Neuronal stem cell (in vitro differentiated cells): ENCODE measurements at regions not wholly inside any gene's neighbourhood (a gene's known extent, or its start where the extent isn't known, plus 50 kb on each side); places are given as distances from the start of the nearest gene placed in this dataset.

Experiments used
- DNase-seq: peaks from one replicate; pipeline ENCODE4 v3.0.0-alpha.2; 2013; ENCODE audit warnings: low spot score
- H2AFZ ChIP-seq: one replicate; pipeline ENCODE4 v1.6.1; 2013; ENCODE audit warnings: mild to moderate bottlenecking, low read length, inconsistent platforms
- H2AK5ac ChIP-seq: 2 replicates; pipeline ENCODE4 v1.6.1; 2013; ENCODE audit warnings: low read depth, mild to moderate bottlenecking, inconsistent platforms, low read length, moderate library complexity, mixed read lengths
- H2BK120ac ChIP-seq: 2 replicates; pipeline ENCODE4 v1.6.1; 2013; ENCODE audit warnings: low read depth, mild to moderate bottlenecking, inconsistent platforms, low read length, moderate library complexity, mixed read lengths
- H2BK12ac ChIP-seq: one replicate; pipeline ENCODE4 v1.6.1; 2013; ENCODE audit warnings: low read length, inconsistent platforms
- H2BK15ac ChIP-seq: 2 replicates; pipeline ENCODE4 v1.6.1; 2013; ENCODE audit warnings: mild to moderate bottlenecking, low read length, inconsistent platforms, mixed read lengths
- H2BK5ac ChIP-seq: one replicate; pipeline ENCODE4 v1.6.1; 2013; ENCODE audit warnings: inconsistent platforms, mild to moderate bottlenecking, low read length, moderate library complexity
- H3K14ac ChIP-seq: one replicate; pipeline ENCODE4 v1.6.1; 2013; ENCODE audit warnings: low read length, inconsistent platforms
- H3K18ac ChIP-seq: 2 replicates; pipeline ENCODE4 v1.6.1; 2013; ENCODE audit warnings: low read length, inconsistent platforms
- H3K23ac ChIP-seq: 2 replicates; pipeline ENCODE4 v1.6.1; 2013; ENCODE audit warnings: low read depth, mild to moderate bottlenecking, mixed read lengths, low read length, inconsistent platforms; ENCODE audit not compliant: poor library complexity
- H3K27ac ChIP-seq: replicated peaks from 3 replicates; pipeline ENCODE4 v1.5.1; 2013; ENCODE audit warnings: low read length, inconsistent platforms
- H3K27me3 ChIP-seq, 3 experiments: 2 replicates each; pipeline ENCODE4 v1.6.1; 2013; ENCODE audit warnings: low read length in 3 of 3, mild to moderate bottlenecking in 2 of 3, inconsistent platforms in 1 of 3, low read depth in 1 of 3, mixed read lengths in 1 of 3, moderate library complexity in 1 of 3; ENCODE audit not compliant: control insufficient read depth in 3 of 3, insufficient read depth in 3 of 3
- H3K36me3 ChIP-seq, 2 donors: replicated peaks in 1 of 2; 2 replicates each; pipeline ENCODE4 v1.6.1; 2013; ENCODE audit warnings: low read length in 2 of 2; ENCODE audit not compliant: control insufficient read depth in 2 of 2, insufficient read depth in 2 of 2
- H3K4ac ChIP-seq: 2 replicates; pipeline ENCODE4 v1.6.1; 2013; ENCODE audit warnings: inconsistent platforms, mild to moderate bottlenecking, low read length, moderate library complexity
- H3K4me1 ChIP-seq, 2 donors: 1 replicate in 1 of 2; 2 replicates in 1 of 2; pipeline ENCODE4 v1.6.1; 2013; ENCODE audit warnings: low read length in 2 of 2, low read depth in 1 of 2; ENCODE audit not compliant: control insufficient read depth in 2 of 2, insufficient read depth in 1 of 2
- H3K4me2 ChIP-seq: one replicate; pipeline ENCODE4 v1.6.1; 2013; ENCODE audit warnings: mild to moderate bottlenecking, low read length, inconsistent platforms; ENCODE audit not compliant: insufficient read depth, poor library complexity, severe bottlenecking
- H3K4me3 ChIP-seq, 2 donors: 2 replicates each; pipeline ENCODE4 v1.5.1; 2013; ENCODE audit warnings: low read length in 2 of 2, mild to moderate bottlenecking in 2 of 2, inconsistent platforms in 1 of 2, moderate library complexity in 1 of 2
- H3K79me1 ChIP-seq: one replicate; pipeline ENCODE4 v1.6.1; 2013; ENCODE audit warnings: low read depth, mild to moderate bottlenecking, inconsistent platforms, low read length, moderate library complexity
- H3K9ac ChIP-seq: one replicate; pipeline ENCODE4 v1.6.1; 2013; ENCODE audit warnings: mild to moderate bottlenecking, low read depth, low read length, inconsistent platforms; ENCODE audit not compliant: poor library complexity
- H3K9me3 ChIP-seq, 2 donors: replicated peaks in 1 of 2; 2 replicates each; pipeline versions ENCODE3 to v1.6.1; 2013; ENCODE audit warnings: low read length in 2 of 2, mild to moderate bottlenecking in 2 of 2, inconsistent platforms in 1 of 2, low read depth in 1 of 2, mixed read lengths in 1 of 2, moderate library complexity in 1 of 2; ENCODE audit not compliant: control insufficient read depth in 2 of 2, insufficient read depth in 1 of 2
- H4K8ac ChIP-seq: one replicate; pipeline ENCODE4 v1.6.1; 2013; ENCODE audit warnings: low read depth, mild to moderate bottlenecking, inconsistent platforms, low read length, moderate library complexity
- H4K91ac ChIP-seq: one replicate; pipeline ENCODE4 v1.6.1; 2013; ENCODE audit warnings: low read length, low read depth, mild to moderate bottlenecking, inconsistent platforms; ENCODE audit not compliant: poor library complexity
- WGBS, 2 donors: extraction: QIAGEN DNeasy Blood & Tissue Kit; methylation state at CpG; one replicate each; pipeline ENCODE4 v1.1.7; 2013; ENCODE audit warnings: missing lambda C conversion rate in 2 of 2, mixed read lengths in 1 of 2; ENCODE audit not compliant: insufficient read length in 2 of 2, insufficient replicate concordance in 1 of 2; ENCODE audit errors: extremely low coverage in 2 of 2; 5-methylcytosine and 5-hydroxymethylcytosine counted together

GRCh38 chr2:2569836-2570235, 238.8 kb upstream of the MYT1L start:
- peaks cover 0 to 2% (median 0%) of the 10 kb centered on the region in 3 experiments for H3K27me3 ChIP-seq
- no peak overlapping the region for H2AFZ ChIP-seq
- WGBS, 2 donors: no CpG with 5 or more reads among the region's 4 CpGs
- no peaks in the 10 kb centered on the region for H3K4me1 ChIP-seq
- no peak overlapping the region for H3K14ac ChIP-seq
- H2BK15ac ChIP-seq: no peak overlapping the region
- peaks cover 0 to 4% of the 10 kb centered on the region in 2 donors for H3K36me3 ChIP-seq
- H3K18ac ChIP-seq: no peak overlapping the region
- peaks cover 0 to 14% of the 10 kb centered on the region in 2 donors for H3K9me3 ChIP-seq
- no peak overlapping the region for H2BK120ac ChIP-seq
- peaks cover 6% of the 10 kb centered on the region for H3K79me1 ChIP-seq
- H3K4me2 ChIP-seq: no peak overlapping the region
- H2BK5ac ChIP-seq: no peak overlapping the region
- H3K9ac ChIP-seq: no peak overlapping the region
- H3K4me3 ChIP-seq: no peak overlapping the region
- no peak overlapping the region for H2AK5ac ChIP-seq
- H2BK12ac ChIP-seq: no peak overlapping the region
- H3K23ac ChIP-seq: no peak overlapping the region
- no peak overlapping the region for H4K91ac ChIP-seq
- no peak overlapping the region for H3K27ac ChIP-seq
- DNase-seq: no peak
- H4K8ac ChIP-seq: no peak overlapping the region
- H3K4ac ChIP-seq: no peak overlapping the region

GRCh38 chr2:2569306-2569705, 238.2 kb upstream of the MYT1L start:
- H3K27ac ChIP-seq: no peak overlapping the region
- peaks cover 0 to 2% (median 0%) of the 10 kb centered on the region in 3 experiments for H3K27me3 ChIP-seq
- no peaks in the 10 kb centered on the region for H3K4me1 ChIP-seq
- H3K14ac ChIP-seq: no peak overlapping the region
- H2AK5ac ChIP-seq: no peak overlapping the region
- peaks cover 6% of the 10 kb centered on the region for H3K79me1 ChIP-seq
- H2BK5ac ChIP-seq: no peak overlapping the region
- no peak overlapping the region for H2BK15ac ChIP-seq
- no peak overlapping the region for H3K4ac ChIP-seq
- no peak overlapping the region for H2AFZ ChIP-seq
- no peak overlapping the region for H4K91ac ChIP-seq
- H3K4me2 ChIP-seq: no peak overlapping the region
- H3K4me3 ChIP-seq: no peak overlapping the region
- H3K23ac ChIP-seq: no peak overlapping the region
- H3K36me3 ChIP-seq: peaks cover 0 to 4% of the 10 kb centered on the region in 2 donors
- no peak for DNase-seq
- no CpG with 5 or more reads among the region's 11 CpGs for WGBS, 2 donors
- H3K18ac ChIP-seq: no peak overlapping the region
- no peak overlapping the region for H2BK12ac ChIP-seq
- H3K9ac ChIP-seq: no peak overlapping the region
- H4K8ac ChIP-seq: no peak overlapping the region
- H2BK120ac ChIP-seq: no peak overlapping the region
- H3K9me3 ChIP-seq: peaks cover 0 to 14% of the 10 kb centered on the region in 2 donors

GRCh38 chr2:2568411-2568810, 237.3 kb upstream of the MYT1L start:
- DNase-seq: no peak
- Histone ChIP-seq H3K27ac (no peak overlapping the region), H3K4me3 (no peak overlapping the region), H2BK120ac (no peak overlapping the region), H3K79me1 (peaks cover 5% of the 10 kb centered on the region), H3K4me2 (no peak overlapping the region), H3K36me3 (peaks cover 0 to under 1% of the 10 kb centered on the region in 2 donors), H3K14ac (no peak overlapping the region), H2BK15ac (no peak overlapping the region), H4K8ac (no peak overlapping the region), H2AK5ac (peak overlapping the region; percentile 22), H3K18ac (peak overlapping the region; percentile 51), H3K23ac (no peak overlapping the region), H2BK5ac (no peak overlapping the region), H3K4ac (no peak overlapping the region), H3K9me3 (peaks cover 0 to 7% of the 10 kb centered on the region in 2 donors), H2BK12ac (no peak overlapping the region), H4K91ac (no peak overlapping the region), H2AFZ (no peak overlapping the region), H3K4me1 (no peaks in the 10 kb centered on the region), H3K9ac (no peak overlapping the region), H3K27me3 (peaks cover 0 to 2% (median 0%) of the 10 kb centered on the region in 3 experiments)
- WGBS, 2 donors: no CpG with 5 or more reads among the region's 9 CpGs

- Histone ChIP-seq H4K91ac (no peak overlapping the region), H3K14ac (no peak overlapping the region), H2AK5ac (no peak overlapping the region), H3K79me1 (peaks cover 4% of the 10 kb centered on the region), H3K27me3 (peaks cover 0 to under 1% (median 0%) of the 10 kb centered on the region in 3 experiments), H3K4ac (no peak overlapping the region), H3K4me2 (no peak overlapping the region), H3K23ac (no peak overlapping the region), H3K9me3 (peaks cover 0 to 3% of the 10 kb centered on the region in 2 donors), H3K27ac (no peak overlapping the region), H3K36me3 (no peaks in the 10 kb centered on the region), H2AFZ (no peak overlapping the region), H3K18ac (peak overlapping the region; percentile 40), H2BK12ac (no peak overlapping the region), H3K9ac (no peak overlapping the region), H2BK5ac (no peak overlapping the region), H2BK120ac (no peak overlapping the region), H2BK15ac (peak overlapping the region; percentile 14), H4K8ac (no peak overlapping the region), H3K4me3 (no peak overlapping the region), H3K4me1 (no peaks in the 10 kb centered on the region)
- no CpG with 5 or more reads among the region's 15 CpGs for WGBS, 2 donors
- no peak for DNase-seq
Observed at GRCh38 chr2:2567776-2568175, 236.7 kb upstream of the MYT1L start.
